ENCODE measurements at regions not wholly inside any gene's neighbourhood (a gene's known extent, or its start where the extent isn't known, plus 50 kb on each side); places are given as distances from the start of the nearest gene placed in this dataset.

DNA sequence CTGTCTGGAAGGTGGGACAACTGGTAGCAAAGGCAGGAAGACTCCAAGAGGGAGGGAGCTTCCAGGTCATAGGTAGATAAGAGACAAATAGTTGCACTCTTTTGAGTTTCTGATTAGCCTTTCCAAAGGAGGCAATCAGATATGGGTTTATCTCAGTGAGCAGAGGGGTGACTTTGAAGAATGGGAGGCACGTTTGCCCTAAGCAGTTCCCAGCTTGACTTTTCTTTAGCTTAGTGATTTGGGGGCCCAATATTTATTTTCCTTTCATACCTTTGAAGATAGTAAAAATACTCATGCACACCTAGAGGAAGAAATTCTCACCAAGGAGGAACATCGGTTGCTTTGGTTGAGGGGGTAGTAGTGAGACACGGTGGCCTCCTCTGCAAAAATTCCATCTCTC, 212.1 kb upstream of the SVIL start:
- no peak for DNase-seq (ENCODE audit: low spot score in 2 of 2)
- Histone ChIP-seq H3K4me1 (no peaks in the 10 kb centered on the region), H3K27me3 (ENCODE audit: low read depth) (no peaks in the 10 kb centered on the region), H3K4me3 (no peak overlapping the region), H3K9me3 (no peaks in the 10 kb centered on the region), H3K36me3 (replicated peaks) (no peaks in the 10 kb centered on the region)
- in situ Hi-C loops (cut with MboI; ENCODE audit: low sequenced_read_pairs) = no loop called here

- Histone ChIP-seq H3K4me1 (no peaks in the 10 kb centered on the region), H3K36me3 (replicated peaks) (no peaks in the 10 kb centered on the region), H3K9me3 (no peaks in the 10 kb centered on the region), H3K27me3 (ENCODE audit: low read depth) (no peaks in the 10 kb centered on the region), H3K4me3 (no peak overlapping the region)
- DNase-seq (ENCODE audit: low spot score in 2 of 2) = no peak
- in situ Hi-C loops (cut with MboI; ENCODE audit: low sequenced_read_pairs) = no loop called here
These were observed 210.4 kb upstream of the SVIL start for GRCh38 chr10:29845166-29845565.

GRCh38 chr10:29843143-29843542, 208.4 kb upstream of the SVIL start:
- no peak for DNase-seq (ENCODE audit: low spot score in 2 of 2)
- Histone ChIP-seq H3K36me3 (replicated peaks) (no peaks in the 10 kb centered on the region), H3K27me3 (ENCODE audit: low read depth) (no peaks in the 10 kb centered on the region), H3K4me3 (no peak overlapping the region), H3K4me1 (no peaks in the 10 kb centered on the region), H3K9me3 (no peaks in the 10 kb centered on the region)
- in situ Hi-C loops (cut with MboI; ENCODE audit: low sequenced_read_pairs) = no loop called here

- Histone ChIP-seq H3K4me3 (no peak overlapping the region), H3K4me1 (no peaks in the 10 kb centered on the region), H3K9me3 (no peaks in the 10 kb centered on the region), H3K27me3 (ENCODE audit: low read depth) (no peaks in the 10 kb centered on the region), H3K36me3 (replicated peaks) (no peaks in the 10 kb centered on the region)
- DNase-seq (ENCODE audit: low spot score in 2 of 2) = peak in 1 of 2 experiments; percentile 9
- in situ Hi-C loops (cut with MboI; ENCODE audit: low sequenced_read_pairs) = no loop called here
These were observed 207.2 kb upstream of the SVIL start for GRCh38 chr10:29841724-29842649.

GRCh38 chr10:29840516-29841276, 205.9 kb upstream of the SVIL start:
- Histone ChIP-seq H3K4me3 (no peak overlapping the region), H3K36me3 (replicated peaks) (no peaks in the 10 kb centered on the region), H3K9me3 (no peaks in the 10 kb centered on the region), H3K4me1 (no peaks in the 10 kb centered on the region), H3K27me3 (ENCODE audit: low read depth) (no peaks in the 10 kb centered on the region)
- in situ Hi-C loops (cut with MboI; ENCODE audit: low sequenced_read_pairs) = no loop called here
- DNase-seq (ENCODE audit: low spot score in 2 of 2) = no peak

GRCh38 chr10:29839826-29840515, 205.2 kb upstream of the SVIL start:
- DNase-seq (ENCODE audit: low spot score in 2 of 2) = no peak
- Histone ChIP-seq H3K36me3 (replicated peaks) (no peaks in the 10 kb centered on the region), H3K4me3 (no peak overlapping the region), H3K27me3 (ENCODE audit: low read depth) (no peaks in the 10 kb centered on the region), H3K9me3 (no peaks in the 10 kb centered on the region), H3K4me1 (no peaks in the 10 kb centered on the region)
- in situ Hi-C loops (cut with MboI; ENCODE audit: low sequenced_read_pairs) = no loop called here

DNA sequence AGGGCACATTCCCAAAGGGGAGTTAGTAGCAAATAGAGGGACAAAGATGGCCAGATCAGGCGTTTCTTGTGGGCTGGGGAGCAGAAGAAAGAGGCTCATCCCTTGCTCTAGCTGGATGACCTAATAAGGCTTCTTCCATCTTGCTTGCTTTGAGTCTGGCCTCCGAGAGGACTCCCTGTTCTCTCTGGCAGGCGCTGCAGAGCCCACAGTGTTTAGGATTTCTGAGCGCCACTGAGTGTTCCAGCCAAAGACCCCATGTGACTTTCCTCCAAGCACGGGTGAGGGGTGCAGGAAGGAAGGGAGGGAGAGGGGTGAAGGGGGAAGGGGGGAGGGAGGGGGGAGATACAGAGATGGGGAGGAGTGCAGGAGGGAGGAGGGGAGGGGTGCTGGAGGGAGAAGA, 203.8 kb upstream of the SVIL start:
- Histone ChIP-seq H3K4me1 (no peaks in the 10 kb centered on the region), H3K9me3 (no peaks in the 10 kb centered on the region), H3K27me3 (ENCODE audit: low read depth) (no peaks in the 10 kb centered on the region), H3K36me3 (replicated peaks) (no peaks in the 10 kb centered on the region), H3K4me3 (no peak overlapping the region)
- in situ Hi-C loops (cut with MboI; ENCODE audit: low sequenced_read_pairs) = no loop called here
- DNase-seq (ENCODE audit: low spot score in 2 of 2) = no peak

DNA sequence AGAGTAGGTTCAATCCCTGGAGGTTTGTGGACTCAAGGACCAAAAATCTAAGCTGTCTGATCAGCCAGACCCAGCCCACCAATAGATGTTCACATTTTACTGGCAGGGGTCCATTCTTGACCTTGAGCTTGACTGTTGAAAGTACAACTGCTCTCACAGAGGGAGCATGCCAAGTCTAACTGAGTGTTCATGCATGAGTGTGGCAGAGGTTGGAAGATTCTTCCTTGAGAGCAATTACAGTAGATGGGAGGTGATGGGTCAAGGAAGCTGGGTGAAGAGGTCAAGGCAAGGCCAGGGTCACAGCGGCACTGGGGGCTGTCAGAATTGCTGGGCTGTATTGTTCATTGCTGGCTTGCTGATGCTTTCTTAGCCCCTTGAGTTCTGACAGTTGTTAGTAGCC, 202.8 kb upstream of the SVIL start:
- no peaks in the 10 kb centered on the region for H3K36me3 ChIP-seq (replicated peaks)
- H3K27me3 ChIP-seq (ENCODE audit: low read depth) = no peaks in the 10 kb centered on the region
- no peak overlapping the region for H3K4me3 ChIP-seq
- in situ Hi-C loops (cut with MboI; ENCODE audit: low sequenced_read_pairs) = no loop called here
- no peak for DNase-seq (ENCODE audit: low spot score in 2 of 2)
- H3K4me1 ChIP-seq = no peaks in the 10 kb centered on the region
- no peaks in the 10 kb centered on the region for H3K9me3 ChIP-seq

GRCh38 chr10:29836396-29836795, 201.6 kb upstream of the SVIL start:
- Histone ChIP-seq H3K9me3 (no peaks in the 10 kb centered on the region), H3K36me3 (replicated peaks) (no peaks in the 10 kb centered on the region), H3K4me1 (no peaks in the 10 kb centered on the region), H3K4me3 (no peak overlapping the region), H3K27me3 (ENCODE audit: low read depth) (no peaks in the 10 kb centered on the region)
- in situ Hi-C loops (cut with MboI; ENCODE audit: low sequenced_read_pairs) = no loop called here
- no peak for DNase-seq (ENCODE audit: low spot score in 2 of 2)

DNA sequence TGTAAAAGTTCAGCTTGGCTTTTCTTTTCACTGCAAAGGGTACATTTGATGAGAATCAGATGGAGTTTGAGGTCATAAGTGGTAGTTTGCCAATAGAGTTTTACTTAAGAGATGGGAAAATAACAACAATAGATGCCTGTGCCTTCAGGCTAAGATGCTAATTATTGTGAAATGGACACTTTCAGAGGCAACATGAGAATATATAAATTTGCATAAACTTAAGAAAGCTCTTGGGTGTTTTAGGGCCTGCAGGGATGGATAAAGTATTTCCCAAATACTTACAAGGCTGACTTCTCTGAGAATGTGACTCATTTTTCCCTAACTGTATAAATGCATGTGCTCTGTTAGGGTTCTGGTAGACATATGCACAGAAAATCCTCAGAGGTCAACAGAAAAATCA, 200.3 kb upstream of the SVIL start:
- in situ Hi-C loops (cut with MboI; ENCODE audit: low sequenced_read_pairs) = no loop called here
- Histone ChIP-seq H3K27me3 (ENCODE audit: low read depth) (no peaks in the 10 kb centered on the region), H3K36me3 (replicated peaks) (no peaks in the 10 kb centered on the region), H3K4me3 (no peak overlapping the region), H3K4me1 (no peaks in the 10 kb centered on the region), H3K9me3 (no peaks in the 10 kb centered on the region)
- no peak for DNase-seq (ENCODE audit: low spot score in 2 of 2)

- no peak overlapping the region for H3K4me3 ChIP-seq
- H3K36me3 ChIP-seq (replicated peaks) = no peaks in the 10 kb centered on the region
- no peaks in the 10 kb centered on the region for H3K4me1 ChIP-seq
- no peaks in the 10 kb centered on the region for H3K9me3 ChIP-seq
- in situ Hi-C loops (cut with MboI; ENCODE audit: low sequenced_read_pairs) = no loop called here
- no peak for DNase-seq (ENCODE audit: low spot score in 2 of 2)
- H3K27me3 ChIP-seq (ENCODE audit: low read depth) = no peaks in the 10 kb centered on the region
These were observed 196.1 kb upstream of the SVIL start for GRCh38 chr10:29830531-29831512.

DNA sequence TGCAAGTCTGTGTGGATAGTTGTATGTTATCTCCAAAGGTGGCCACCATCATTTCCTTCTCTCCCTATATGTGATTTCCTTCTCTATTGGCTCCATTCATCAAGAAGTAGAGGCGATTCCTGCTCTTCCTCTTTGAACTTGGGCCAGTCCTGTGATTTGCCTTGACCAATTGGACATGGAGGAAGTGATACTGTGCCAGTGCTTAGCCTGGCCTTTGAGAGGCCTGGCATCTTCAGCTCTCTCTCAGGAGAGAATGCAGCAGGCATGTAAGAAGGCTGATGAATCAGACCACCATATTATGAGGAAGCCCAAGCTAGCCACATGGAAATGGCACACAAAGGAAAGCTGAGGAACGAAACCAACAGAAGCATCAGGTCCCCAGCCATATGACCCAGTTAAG, 195.0 kb upstream of the SVIL start:
- in situ Hi-C loops (cut with MboI; ENCODE audit: low sequenced_read_pairs) = no loop called here
- H3K4me1 ChIP-seq = no peaks in the 10 kb centered on the region
- no peaks in the 10 kb centered on the region for H3K36me3 ChIP-seq (replicated peaks)
- no peaks in the 10 kb centered on the region for H3K9me3 ChIP-seq
- no peak for DNase-seq (ENCODE audit: low spot score in 2 of 2)
- H3K4me3 ChIP-seq = no peak overlapping the region
- H3K27me3 ChIP-seq (ENCODE audit: low read depth) = no peaks in the 10 kb centered on the region

GRCh38 chr10:29828956-29829355, 194.2 kb upstream of the SVIL start:
- Histone ChIP-seq H3K9me3 (no peaks in the 10 kb centered on the region), H3K4me3 (no peak overlapping the region), H3K4me1 (no peaks in the 10 kb centered on the region), H3K36me3 (replicated peaks) (no peaks in the 10 kb centered on the region), H3K27me3 (ENCODE audit: low read depth) (no peaks in the 10 kb centered on the region)
- no peak for DNase-seq (ENCODE audit: low spot score in 2 of 2)
- in situ Hi-C loops (cut with MboI; ENCODE audit: low sequenced_read_pairs) = no loop called here

Measured in HAP-1 (cell line).